HG03103 (cell line): ENCODE measurements at regions not wholly inside any gene's neighbourhood (a gene's known extent, or its start where the extent isn't known, plus 50 kb on each side); places are given as distances from the start of the nearest gene placed in this dataset.

Source experiments
- ATAC-seq: cut with Tn5 transposase; IDR thresholded peaks from one replicate; pipeline ENCODE4 v1.9.1; 2021; ENCODE audit warnings: low read depth; ENCODE audit not compliant: unreplicated experiment

- ATAC-seq = no peak
These were observed 151.3 kb upstream of the TNRC6C start for GRCh38 chr17:77807051-77807745.

- no peak for ATAC-seq
These were observed 150.6 kb upstream of the TNRC6C start for GRCh38 chr17:77807746-77808441.

- no peak for ATAC-seq
These were observed 149.6 kb upstream of the TNRC6C start for GRCh38 chr17:77808686-77809425.

- ATAC-seq = no peak
These were observed 148.7 kb upstream of the TNRC6C start for GRCh38 chr17:77809814-77810213.

DNA sequence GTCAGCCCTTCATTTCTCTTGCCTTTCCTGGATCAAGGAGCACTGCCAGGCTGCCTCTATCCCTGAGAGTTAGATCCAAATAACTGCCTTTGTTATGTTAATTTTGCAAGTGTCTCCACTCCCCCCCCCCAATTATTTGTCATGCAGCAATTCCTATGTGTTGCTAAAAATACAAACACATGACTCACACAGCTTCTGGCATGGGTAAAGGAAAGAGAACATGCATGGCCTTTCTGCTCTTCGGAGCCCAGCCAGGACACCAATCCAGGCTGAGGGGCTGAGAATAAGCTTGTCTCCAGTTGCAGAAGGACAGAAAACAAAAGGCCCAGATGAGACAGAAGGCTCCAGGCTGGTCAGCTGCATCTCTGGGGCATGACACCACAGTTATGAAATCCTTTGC, 148.0 kb upstream of the TNRC6C start:
- ATAC-seq = no peak

DNA sequence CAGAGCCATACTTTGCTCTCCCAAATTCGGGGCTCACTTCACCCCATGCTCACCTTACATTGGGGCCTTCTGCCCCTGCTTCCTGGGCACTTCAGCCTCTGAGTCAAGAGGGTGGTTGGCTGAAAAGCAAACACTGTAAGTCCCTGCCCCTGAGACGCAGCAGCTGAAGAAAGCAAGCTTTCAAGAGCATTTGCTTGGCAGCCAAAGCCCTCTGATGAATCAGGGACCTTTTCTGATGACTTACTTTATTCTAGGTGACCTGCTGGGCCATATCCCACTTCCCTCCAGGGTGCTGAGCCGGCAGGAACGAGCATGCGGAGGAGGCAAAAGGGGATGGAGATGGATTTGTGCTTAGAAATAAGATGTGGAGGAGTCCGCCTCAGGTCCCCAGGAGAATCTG, 147.0 kb upstream of the TNRC6C start:
- no peak for ATAC-seq

- no peak for ATAC-seq
These were observed 144.3 kb upstream of the TNRC6C start for GRCh38 chr17:77814091-77814772.

DNA sequence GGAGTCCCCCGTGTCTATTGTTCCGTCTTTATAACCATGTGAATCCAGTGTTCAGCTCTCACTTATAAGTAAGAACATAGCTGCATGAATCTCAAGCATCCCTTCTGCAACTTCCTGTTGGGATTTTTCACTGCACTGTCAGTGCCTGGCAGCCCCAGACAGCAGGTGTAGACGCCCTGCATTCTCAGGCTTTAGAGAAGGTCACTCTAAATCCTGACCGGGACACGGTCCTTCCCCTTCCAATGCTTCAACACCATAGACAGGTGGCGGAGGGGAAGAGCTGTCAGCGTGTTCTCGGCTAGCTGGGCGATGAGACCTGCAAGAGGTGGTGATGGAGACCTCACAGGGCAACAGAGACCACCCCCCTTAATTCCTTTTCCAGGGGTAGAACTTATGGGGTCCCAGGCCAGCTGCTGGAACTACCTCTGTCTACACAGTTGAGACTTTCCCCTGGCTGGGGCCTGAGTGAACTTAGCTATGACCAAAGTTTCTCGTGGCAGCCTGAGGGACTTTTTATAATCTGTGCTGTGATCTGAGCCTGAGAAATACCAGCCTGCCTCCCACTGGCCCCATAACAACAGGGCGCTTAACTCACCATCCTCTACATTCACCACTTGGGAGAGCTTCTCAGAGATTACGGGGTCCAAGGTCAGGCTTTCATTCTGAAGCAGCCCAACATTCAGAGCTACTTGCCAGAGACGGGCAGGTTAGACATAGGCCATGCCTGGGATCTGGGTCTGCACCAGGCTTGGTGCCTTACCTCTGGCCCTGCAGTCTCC, 143.2 kb upstream of the TNRC6C start:
- no peak for ATAC-seq

DNA sequence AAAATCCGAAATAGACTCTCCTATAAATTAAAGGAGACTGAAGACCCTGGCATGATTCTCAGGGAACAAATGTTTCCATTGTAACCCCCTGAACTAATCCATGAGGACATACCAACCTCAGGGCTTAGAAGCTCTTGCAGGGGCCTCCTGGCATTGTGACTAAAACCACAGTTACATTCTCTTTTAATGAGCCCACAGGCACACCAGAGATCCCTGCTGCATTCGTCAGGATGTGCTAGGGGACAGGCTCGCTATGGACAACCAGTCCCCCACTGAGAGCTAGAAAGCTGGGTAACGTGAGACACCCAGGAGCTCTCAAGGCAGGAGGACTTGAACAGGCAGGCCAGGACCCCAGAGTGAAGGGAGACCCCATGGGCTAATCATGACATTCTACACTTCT, 140.6 kb upstream of the TNRC6C start:
- ATAC-seq = no peak

DNA sequence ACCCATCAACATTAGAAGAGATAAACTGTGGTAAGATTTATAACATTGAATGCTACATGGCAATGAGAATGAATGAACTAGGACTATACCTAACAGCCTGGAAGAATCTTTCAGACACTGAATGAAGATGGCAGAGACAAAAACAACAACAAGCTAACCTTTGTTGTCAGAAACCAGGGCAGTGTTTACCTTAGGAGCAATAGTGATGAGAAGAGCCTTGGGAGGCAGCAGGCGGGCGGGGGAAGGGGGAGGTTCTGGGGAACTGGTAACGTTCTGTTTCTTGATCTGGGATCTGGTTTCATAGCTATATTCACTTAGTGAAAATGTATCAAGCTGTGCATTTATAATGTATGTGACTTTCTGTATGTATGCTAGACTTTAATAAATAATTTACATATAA, 139.0 kb upstream of the TNRC6C start:
- no peak for ATAC-seq

GRCh38 chr17:77821114-77821513, 137.4 kb upstream of the TNRC6C start:
- ATAC-seq = no peak

- ATAC-seq = no peak
These were observed 136.0 kb upstream of the TNRC6C start for GRCh38 chr17:77822302-77823030.

GRCh38 chr17:77824102-77824779, 134.3 kb upstream of the TNRC6C start:
- ATAC-seq = no peak

GRCh38 chr17:77824780-77825280, 133.7 kb upstream of the TNRC6C start:
- ATAC-seq = no peak

GRCh38 chr17:77825621-77826020, 132.9 kb upstream of the TNRC6C start:
- ATAC-seq = no peak

DNA sequence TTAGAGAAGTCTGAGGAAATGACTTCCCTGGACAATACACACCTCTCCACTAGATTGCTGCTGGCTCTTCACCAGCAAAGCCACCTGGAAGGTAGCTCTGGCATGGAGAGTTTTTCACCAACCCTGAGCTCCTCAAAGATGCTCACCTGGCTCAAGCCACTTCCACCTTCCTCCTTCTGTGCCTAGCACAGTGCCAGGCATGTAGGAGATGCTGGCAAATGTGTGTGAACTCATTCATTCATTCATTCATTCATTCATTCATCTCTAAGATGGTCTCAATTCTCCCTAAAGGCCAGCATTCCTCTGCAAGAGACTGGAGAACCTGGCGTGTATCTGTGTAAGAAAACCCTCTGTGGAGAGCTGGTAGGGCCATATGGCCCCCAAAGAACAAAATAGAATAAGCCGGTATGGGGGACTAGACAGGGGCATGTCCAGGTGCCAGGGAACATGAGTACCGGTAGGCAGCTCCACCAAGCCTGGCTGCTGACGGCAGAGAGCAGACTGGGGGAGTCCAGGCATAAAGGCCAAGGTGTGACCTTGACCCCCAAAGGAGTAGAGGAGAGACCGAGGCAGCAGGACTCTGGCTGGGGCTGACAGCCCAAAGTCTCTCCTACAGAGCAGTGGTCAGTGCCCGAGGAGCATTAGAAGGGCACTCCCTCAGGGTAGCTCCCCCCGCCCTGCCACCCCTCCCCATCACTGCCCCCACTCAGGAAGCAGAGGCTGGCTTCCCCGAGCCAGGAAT, 132.2 kb upstream of the TNRC6C start:
- ATAC-seq = no peak

DNA sequence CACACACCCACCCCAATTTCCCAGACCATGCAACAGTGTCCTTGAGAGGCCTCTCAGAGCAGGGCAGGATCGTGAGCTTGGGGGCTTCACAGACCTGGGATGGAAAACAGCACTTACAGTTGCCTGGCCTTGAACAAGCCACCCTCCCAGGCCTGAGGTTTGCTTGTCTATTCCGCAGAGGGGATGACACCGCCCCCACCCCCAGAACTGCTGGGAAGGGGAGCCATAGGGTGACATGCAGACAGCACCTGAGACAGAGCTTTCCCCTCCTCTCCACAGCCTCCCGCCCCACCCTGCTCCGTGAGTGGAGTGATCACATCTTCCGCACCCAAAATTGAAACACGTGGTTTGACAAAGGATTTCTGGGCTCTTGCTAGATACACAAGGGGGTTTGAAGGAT, 131.5 kb upstream of the TNRC6C start:
- ATAC-seq = no peak

- ATAC-seq = no peak
These were observed 131.0 kb upstream of the TNRC6C start for GRCh38 chr17:77827511-77827910.
